Testis (tissue), 2 donors: ENCODE measurements at regions not wholly inside any gene's neighbourhood (a gene's known extent, or its start where the extent isn't known, plus 50 kb on each side); places are given as distances from the start of the nearest gene placed in this dataset.

Source experiments
- POLR2A ChIP-seq: fragments of 450-650 bp; IDR thresholded peaks from one replicate; pipeline ENCODE4 v1.6.1; 2017; ENCODE audit warnings: antibody characterized with exemption, mild to moderate bottlenecking, moderate library complexity
- TF ChIP-seq, protein P1 (sequence below), 3 experiments: fragments of 450-650 bp in 2 of 3; fragments of 200-600 bp in 1 of 3; sonication (generic) in 1 of 3; IDR thresholded peaks; one replicate each; pipeline ENCODE4 v1.5.1; 2016 to 2019; ENCODE audit warnings: antibody characterized with exemption in 3 of 3, mild to moderate bottlenecking in 2 of 3, moderate library complexity in 1 of 3

DNA sequence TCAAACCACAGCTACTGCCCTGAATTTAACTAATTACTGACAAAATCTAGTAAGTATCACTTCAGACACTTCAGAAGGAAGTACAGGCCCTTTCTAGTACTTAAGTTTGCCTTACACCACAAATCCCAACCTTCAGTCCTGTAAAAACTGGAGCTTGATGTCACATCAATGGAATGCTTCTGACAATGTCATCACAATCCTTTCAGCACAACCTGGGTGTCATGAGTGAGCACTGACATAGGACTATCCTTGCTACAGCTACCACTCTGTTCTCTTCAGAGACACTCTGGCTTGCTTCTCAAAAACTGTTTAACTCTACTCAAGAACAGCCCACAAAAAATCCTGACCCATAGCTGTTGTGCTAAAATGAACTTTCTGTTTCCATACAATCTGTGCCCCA lies 108.2 kb downstream of the RRM1 start:
- TF ChIP-seq, protein P1, sequence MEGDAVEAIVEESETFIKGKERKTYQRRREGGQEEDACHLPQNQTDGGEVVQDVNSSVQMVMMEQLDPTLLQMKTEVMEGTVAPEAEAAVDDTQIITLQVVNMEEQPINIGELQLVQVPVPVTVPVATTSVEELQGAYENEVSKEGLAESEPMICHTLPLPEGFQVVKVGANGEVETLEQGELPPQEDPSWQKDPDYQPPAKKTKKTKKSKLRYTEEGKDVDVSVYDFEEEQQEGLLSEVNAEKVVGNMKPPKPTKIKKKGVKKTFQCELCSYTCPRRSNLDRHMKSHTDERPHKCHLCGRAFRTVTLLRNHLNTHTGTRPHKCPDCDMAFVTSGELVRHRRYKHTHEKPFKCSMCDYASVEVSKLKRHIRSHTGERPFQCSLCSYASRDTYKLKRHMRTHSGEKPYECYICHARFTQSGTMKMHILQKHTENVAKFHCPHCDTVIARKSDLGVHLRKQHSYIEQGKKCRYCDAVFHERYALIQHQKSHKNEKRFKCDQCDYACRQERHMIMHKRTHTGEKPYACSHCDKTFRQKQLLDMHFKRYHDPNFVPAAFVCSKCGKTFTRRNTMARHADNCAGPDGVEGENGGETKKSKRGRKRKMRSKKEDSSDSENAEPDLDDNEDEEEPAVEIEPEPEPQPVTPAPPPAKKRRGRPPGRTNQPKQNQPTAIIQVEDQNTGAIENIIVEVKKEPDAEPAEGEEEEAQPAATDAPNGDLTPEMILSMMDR (IDR thresholded peaks at IDR 0.05): no peak
- TF ChIP-seq POLR2A: no peak
